HG02623 (cell line): ENCODE measurements at regions not wholly inside any gene's neighbourhood (a gene's known extent, or its start where the extent isn't known, plus 50 kb on each side); places are given as distances from the start of the nearest gene placed in this dataset.

Experiments used
- ATAC-seq: cut with Tn5 transposase; IDR thresholded peaks from one replicate; pipeline ENCODE4 v1.9.1; 2021; ENCODE audit warnings: moderate library complexity; ENCODE audit not compliant: unreplicated experiment

DNA sequence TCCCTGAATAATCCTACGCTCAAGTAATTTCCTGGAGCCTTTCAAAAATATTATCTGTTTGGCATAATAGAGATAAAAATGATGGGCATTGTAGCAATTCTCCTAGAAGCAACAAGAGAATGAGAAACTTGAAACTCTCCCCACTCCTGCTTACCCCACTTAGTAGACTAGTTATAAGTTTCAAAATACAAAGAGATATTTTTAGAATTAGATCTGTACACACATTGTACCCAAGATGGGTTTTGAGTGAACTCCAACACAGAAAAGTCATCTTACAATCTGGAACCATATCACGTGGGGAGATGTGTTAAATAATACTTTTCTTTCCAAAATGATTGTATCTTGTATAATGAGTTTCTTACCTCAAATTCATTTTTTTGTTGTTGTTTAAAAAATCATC lies 484.9 kb downstream of the LPIN1 start:
- ATAC-seq: no peak

DNA sequence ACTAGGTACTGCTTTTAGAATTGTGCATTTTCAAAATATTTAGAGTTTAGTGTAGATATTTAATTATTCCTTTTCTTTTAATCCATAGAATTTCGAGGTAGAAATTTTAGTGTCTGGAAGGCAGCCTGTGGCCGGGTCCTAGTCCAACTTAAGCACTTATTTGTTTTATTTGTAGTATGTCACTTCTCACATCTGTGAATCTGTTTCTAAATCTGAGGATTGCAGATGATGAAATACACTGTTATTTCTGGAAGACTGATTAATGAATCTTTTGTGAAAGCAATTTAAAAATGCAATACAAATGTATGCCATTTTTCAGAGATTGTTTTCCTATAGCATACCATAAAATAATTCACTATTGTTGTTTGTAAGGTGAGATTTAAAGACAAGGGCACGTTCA lies 483.9 kb upstream of the TRIB2 start:
- no peak for ATAC-seq

DNA sequence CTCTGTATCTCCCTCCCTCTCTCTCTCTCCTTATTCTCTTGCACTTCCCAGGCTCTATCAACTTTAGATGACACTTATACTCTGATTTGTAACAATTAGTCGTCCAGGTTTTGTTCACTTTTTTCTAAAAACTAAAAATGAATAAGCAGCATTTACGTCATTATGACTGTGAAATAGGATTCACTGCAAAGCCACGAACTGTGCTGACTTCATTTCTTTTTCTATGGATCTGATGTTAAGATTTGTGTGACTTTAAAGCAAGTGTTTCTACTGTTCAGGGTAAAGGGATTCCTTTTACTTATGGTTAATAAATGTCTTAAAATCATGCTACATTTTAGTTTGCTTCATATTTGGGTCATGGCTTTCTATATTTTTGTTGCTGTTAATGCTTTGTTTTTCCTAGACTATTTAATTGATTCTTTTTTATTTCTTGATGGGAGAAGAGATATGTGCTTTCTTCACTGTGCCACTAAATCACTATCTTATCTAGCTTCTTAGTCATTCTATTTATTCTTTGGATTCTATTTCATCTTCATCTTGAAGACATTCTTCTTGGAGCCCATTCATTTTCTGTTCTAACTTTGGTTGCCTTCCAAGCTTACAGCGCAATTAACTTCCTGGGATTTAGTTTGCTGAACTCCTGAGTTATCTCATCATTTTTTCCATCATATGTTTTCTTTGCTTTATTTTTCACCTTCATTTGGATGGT lies 480.4 kb upstream of the TRIB2 start:
- ATAC-seq: no peak

DNA sequence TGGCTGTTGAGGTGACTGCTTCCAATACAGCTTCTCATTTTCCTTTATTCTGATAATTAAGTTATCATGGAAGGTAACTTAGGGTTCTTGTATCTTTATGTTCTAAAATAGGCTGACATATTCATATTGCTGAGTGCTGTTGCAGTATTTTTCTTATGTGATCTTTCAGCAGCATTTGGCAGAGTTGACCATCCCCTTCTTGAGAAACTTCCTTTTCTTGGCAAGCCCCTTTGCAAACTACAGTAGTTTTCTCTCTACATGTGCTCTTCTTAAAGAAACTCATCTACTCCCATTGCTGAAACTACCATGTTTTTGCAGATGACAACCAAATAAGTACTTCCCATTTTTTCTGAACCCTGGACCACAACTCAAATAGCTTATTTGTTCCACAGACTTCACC lies 476.5 kb upstream of the TRIB2 start:
- ATAC-seq: no peak

DNA sequence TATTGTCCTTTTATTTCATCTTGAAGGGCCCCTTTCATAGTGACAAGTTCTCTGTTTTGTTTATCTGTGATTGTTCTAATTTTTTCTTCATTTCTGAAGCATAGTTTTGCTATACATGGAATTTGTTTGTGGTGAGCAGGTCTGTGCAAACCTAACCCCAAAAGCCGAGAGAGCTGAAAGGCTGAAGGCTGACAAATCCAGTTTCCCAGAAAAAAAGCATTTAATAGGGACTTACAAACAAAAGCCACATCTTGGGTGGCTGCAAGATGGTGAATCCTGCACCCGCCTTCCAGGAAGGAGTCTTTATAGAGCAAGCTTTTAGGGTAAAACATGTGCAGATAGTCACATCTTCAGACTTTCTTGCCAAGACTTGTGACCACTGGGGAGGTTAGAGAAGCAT lies 473.4 kb upstream of the TRIB2 start:
- ATAC-seq: no peak

DNA sequence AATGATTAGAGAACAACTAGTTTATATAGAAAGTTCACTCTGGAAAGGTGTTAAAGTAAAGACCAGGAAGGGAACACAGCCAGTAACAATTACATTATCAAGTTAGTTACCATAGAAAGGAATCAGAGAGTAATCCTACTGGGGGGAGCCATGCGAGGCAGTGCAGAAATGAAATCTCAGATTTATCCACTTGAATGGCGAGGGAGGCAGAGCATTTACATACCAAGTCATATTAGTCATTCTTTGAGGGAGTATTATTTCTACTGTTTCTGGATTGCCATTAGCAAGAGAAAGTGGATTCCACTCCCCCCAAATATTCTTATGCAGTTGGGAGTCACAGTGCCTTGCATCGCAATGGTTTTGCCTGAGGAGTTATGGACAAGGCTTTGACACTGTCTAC lies 472.7 kb upstream of the TRIB2 start:
- ATAC-seq: no peak

DNA sequence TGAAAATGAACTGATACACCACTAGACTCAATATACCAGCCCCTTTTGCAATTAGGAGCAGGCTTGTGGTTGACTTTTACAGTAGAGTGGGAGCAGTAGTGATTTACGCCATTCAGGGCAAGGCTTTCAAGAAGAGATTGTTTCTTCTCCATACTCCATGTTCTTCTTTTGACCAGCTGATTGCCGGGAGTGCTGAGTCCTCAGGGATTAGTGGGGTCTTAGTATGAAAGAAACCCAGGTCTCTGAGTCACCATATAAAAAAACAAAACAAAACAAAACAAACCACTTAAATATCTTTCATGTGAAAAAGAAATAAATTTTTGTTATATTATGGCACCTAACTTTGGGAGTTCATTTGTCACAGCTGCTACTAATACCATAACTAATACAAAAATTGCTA lies 465.6 kb upstream of the TRIB2 start:
- no peak for ATAC-seq

DNA sequence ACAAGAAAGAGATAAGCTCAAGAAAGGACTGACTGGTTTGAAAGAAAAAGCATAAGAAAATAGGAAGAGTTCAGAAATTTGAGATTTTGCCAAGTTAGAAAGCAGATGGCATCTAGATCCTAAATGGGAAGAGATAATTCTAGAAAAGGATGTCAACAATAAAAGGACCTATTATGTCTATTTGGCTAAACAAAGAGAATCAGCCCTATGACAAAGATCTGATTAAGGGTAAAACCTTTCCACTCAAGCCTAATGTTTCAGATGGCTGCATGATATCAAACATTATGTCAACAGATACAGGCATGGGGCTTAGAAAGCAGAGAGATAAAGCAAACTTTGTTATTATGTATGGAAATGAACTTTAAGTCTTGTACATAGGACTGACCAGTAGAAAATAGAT lies 465.0 kb upstream of the TRIB2 start:
- no peak for ATAC-seq

DNA sequence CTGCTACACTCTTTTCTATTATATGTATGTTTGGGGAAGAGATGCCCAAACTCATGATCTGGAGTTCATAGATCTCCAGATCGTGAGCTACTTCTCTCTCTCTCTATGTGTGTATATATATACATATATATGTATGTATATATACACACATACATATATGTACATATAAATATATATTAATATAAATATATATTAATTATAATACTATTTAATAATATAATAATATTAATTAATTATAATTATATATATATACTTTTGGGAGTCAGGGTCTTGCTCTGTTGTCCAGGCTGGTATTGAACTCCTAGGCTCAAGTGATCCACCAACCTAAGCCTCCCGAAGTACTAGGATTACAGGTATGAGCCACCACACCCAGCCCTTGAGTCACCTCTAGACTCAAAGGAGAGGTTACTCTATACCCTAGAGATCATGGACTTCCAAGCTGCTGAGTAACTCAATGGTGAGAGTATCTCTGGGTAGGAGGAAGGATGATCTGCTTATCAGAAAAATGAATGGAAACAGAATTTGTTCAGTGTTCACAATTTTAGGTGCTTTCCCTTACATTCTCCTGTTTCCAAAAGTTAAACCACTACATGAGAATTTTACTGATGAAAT lies 463.5 kb upstream of the TRIB2 start:
- ATAC-seq: no peak

DNA sequence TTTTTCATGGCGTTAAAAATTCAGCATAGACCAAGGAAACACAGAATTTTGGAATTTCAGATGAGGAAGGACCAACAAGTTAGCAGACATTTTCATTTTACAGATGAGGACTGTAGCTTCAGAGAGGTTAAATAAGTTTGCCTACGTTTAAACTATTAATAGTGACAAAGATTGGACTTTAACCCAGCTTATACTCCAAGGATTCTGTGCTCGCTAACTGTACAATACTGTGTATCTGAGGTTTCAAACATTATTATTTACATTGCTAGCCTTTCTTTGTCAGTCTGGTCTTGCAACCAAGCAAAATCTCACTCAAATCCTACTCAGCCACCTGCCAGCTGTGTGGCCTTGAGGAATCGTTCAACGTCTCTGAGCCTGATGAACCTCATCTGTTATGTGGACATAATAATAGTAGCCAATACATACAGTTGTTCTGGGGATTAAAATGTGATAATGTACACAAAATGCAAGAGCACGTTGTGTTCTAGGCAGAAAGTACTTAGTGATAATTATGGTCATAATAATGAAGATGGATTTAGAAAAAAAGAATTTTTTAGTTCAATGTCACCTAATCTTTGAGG lies 462.4 kb upstream of the TRIB2 start:
- ATAC-seq: no peak

DNA sequence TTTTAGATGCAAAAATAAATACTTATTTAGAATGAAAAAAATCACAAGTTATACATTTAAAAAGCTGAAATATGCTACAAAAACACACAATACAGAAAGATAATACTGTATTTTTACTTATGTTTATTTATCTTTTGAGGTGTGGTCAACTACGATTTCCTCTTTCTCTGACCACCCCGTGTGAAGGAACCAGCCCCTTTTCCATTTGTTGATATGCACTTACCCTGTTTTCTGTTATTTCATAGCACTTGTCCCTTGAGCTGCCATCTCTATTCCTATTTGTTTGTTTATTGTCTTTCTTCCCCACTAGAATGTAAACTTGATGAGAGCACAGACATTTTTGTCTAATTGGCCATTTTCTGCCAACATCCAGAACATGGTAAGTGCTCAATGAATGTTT lies 460.5 kb upstream of the TRIB2 start:
- ATAC-seq: no peak

DNA sequence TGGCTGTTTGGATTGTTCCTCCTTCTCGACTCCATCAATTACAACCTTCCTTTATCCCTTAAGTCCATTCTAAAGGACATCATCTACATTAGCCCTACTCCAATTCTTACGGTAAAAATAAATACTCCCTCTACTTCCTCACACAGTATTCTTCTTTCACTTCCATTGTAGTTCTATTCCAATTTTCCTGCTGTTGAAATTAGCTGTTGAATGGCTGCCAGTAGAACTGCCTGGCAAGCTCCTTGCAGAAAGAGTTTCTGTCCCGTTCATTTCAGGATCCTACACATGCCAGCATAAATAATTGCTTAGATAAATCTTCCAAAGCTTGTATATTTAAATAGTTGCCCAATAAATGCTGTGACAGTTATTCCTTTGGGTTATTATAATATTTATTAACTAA lies 459.3 kb upstream of the TRIB2 start:
- ATAC-seq: no peak

DNA sequence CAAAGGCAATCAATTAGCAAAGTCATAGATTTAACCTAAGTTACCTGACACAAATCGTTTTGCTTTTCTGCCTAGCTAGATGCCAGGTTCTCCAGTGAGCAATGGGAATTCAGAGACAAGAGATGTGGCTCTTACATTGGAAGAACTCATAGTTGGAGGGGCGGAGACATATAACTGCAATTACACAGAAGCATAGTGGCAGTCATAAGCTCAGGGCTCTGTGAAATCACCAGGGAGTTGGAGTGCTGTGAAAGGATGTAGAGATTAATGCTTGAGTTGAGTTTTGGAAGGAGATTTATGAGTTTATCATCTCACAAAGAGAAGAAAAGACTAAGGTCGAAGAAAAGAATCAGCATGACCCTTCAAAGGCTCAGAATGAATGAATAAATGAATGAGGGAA lies 457.2 kb upstream of the TRIB2 start:
- ATAC-seq: no peak

DNA sequence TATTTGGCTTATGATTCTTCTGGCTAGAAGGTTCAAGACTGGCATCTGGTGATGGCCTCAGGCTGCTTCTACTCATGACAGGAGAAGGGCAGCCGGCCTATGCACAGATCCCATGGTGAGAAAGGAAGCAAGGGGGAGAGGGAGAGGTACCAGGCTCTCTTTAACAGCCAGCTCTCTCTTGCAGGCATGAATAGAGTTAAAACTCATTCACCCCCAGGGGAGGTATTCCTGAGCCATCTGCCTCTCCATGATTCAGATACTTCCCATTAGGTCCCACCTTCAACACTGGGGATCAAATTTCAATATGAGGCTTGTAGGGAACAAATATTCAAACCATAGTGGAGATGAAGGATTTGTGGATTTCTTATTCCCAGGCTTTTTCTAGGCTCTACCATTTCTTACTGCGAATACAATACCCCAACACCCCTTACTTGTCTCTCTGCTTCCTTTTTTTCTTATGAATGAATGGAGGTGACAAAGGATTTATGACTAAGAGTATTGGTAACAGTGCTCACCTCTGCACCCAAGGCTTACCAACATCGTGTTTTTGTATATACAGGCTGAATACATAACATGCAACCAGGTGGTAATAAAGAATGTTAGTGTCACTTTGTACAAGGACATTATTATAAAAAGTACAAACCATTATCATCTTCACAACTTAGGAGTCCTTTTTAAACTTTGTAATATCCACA lies 454.6 kb upstream of the TRIB2 start:
- ATAC-seq: no peak

DNA sequence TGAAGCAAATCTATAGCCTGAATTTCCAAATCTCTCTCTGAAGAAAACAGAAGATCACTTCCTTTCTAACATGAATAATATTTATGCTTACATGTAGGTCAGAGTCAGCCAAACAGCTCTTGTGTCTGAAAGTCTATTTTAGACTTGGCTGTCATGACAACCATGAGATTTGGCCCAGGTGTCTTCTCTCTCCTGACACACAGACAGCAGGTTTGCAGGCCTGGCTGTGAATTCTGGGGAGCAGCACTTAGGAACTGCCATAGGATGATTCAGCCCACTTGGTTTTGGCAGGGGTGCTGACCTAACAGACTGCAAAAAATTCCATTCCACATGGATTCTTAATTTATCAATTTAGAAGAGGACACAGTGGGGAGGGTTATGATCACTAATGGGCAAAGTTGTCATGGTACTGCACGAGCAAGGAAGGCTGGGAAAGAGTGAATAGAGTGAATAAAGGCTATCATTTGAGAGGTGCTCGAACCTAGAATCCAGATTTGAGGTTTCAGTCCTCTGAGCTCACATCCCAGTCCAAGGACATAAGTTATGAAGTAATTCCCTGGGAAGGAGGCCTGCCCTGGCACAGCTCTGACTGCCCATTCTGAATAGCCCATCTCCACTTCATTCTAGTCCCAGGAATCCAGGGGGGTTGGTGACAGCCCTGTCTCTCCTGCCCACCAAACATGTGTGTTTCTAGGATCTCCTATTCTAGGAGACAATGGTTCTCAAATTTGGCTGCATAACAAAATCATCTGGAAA lies 453.9 kb upstream of the TRIB2 start:
- no peak for ATAC-seq

DNA sequence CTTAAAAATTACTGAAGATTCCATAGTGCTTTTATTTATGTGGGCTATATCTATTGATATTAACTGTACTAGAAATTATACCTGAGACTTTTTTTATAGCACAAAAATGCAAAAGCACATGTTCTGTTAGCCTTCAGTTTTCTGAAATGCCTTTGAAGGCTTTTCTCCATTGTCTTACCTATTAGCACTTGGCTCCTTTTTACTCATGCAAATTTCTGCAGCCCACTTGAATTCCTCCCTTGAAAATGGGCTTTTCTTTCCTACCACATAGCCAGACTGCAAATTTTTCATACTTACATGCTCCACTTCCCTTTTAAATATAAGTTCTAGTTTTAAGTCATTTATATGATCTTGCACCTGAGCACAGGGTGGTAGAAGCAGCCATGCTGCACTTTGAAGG lies 453.0 kb upstream of the TRIB2 start:
- ATAC-seq: no peak

DNA sequence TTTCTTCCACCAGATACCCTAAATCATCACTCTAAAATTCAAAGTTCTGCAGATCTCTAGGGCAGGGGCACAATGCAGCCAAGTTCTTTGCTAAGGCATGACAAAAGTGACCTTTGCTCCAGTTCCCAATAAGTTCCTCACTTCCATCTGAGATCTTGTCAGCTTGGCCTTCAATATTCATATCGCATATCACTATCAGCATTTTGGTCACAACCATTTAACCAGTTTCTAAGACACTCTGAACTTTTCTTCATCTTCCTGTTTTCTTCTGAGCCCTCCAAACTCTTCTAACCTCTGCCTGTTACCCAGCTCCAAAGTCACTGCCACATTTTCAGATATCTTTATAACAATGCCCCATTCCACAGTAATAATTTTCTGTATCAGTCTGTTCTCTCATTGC lies 452.6 kb upstream of the TRIB2 start:
- ATAC-seq: no peak

DNA sequence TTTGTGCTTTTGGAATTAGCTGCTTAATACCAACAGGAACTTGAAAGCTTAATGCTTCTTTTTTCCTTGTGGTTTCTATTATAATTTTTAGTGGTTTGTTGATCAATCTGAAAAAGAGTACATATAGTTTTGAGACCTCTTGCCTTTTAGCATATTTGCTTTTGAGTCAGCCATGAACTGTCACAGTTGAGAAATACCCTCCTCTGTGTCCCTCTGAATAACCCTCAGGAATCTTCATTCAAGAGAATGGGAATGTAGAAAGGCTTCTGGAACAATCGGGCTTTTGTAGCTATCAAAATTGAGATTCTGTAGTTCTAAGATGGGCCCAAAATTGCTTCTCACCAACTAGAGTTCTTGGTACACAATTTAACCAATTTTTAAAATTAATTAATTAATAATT lies 451.1 kb upstream of the TRIB2 start:
- ATAC-seq: no peak

DNA sequence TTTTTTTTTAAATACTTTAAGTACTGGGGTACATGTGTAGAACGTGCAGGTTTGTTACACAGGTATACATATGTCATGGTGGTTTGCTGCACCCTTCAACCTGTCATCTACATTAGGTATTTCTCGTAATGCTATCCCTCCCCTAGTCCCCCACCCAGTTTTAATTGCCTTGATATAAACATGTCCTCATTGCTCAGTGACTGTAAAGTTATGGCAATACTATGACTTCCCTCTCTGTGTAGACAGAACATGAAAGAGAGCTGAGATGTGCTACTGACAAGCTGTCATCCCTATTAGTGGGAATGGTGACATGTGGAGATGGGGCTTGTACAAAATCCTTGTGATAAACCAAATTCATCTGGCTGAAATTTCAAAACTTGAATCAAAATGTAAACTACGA lies 449.7 kb upstream of the TRIB2 start:
- no peak for ATAC-seq

DNA sequence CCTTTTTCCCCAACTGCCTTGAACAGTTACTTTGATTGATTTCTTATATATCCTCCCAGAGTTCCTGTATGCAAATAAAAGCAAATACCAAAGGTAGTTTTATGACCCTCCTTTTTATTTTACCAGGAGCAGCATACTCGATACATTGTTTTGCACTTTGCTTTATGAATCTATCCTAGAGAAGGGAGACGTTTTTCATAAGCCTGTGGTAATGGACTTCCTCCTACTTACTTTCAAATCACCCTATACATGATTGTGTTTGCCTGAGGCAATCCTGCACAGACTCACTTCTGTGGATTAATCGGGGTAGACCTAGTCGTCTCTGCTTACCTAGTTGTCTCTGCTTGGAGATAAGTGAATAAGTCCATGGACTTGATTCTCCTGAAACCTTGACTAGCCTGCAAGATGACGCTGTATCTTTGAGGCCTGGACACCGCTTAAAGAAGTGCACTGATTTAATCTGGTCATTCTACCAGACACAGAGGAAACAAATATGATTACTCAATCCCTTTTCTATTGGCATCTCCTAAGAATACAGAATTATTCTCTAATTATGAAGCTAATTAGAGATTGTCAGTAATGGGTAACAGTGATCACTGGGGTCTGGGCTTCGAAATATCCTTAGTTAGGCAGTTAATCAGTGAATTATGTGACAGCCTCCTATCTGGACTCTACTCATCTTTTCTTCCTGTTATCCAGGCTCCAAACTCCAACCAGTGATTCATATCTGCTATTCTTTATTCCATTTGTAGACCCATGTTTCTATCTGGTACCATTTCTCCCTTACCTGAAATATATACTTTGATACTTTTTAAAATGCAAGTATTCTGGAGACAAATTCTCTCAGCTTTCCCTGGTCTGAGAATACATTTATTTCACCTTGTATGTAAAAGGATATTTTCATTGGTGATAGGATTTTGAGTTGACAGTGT lies 447.4 kb upstream of the TRIB2 start:
- ATAC-seq: no peak
